Dedifferentiated amniotic fluid mesenchymal stem cell (primary cell): ENCODE measurements at regions not wholly inside any gene's neighbourhood (a gene's known extent, or its start where the extent isn't known, plus 50 kb on each side); places are given as distances from the start of the nearest gene placed in this dataset.
A peak's percentile ranks its signal among the peaks of the same experiment; 100 is the strongest.

Experiments used
- DNase-seq: peaks from one replicate; pipeline ENCODE4 v3.0.0-alpha.2; 2016; ENCODE audit errors: extremely low spot score

DNA sequence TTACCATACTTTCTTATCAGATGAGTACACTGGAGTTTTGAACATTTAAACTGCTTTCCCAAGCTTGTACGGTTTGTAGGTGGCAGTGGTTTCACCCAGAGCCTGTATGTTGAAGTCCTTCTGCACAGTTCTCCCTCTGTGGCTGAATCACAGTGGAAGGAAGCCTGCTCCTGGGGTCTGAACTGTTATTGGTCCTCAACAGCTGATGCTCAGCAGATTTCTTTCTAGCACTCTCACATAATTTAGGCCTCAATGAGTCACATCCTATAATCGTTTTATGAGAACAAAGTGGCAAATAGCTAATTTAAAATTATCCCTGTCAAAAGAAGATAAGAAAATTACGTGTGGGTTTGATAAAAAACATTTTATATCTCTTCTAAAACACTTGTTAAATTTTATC lies 229.7 kb downstream of the TLE4 start:
- DNase-seq, result no peak

DNA sequence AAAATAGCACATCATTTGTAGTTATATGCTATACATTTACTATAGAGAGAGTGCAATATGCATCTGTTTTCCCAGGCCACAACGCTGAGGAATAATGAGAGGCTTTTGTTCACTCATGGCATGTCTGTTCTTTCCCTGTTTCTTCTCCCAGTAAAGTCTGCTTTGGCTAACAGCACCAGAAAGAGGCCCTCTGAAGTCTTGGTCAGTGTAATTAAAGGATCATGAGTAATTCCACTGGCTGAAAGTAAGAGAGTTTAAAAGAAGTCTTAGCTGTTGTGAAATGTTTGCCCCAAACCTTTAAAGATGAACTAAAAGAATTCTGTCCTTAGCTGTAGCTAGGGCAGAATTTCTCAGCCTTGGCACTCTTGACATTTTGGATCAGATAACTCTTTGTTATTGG lies 228.8 kb downstream of the TLE4 start:
- peak; percentile 50 for DNase-seq

DNA sequence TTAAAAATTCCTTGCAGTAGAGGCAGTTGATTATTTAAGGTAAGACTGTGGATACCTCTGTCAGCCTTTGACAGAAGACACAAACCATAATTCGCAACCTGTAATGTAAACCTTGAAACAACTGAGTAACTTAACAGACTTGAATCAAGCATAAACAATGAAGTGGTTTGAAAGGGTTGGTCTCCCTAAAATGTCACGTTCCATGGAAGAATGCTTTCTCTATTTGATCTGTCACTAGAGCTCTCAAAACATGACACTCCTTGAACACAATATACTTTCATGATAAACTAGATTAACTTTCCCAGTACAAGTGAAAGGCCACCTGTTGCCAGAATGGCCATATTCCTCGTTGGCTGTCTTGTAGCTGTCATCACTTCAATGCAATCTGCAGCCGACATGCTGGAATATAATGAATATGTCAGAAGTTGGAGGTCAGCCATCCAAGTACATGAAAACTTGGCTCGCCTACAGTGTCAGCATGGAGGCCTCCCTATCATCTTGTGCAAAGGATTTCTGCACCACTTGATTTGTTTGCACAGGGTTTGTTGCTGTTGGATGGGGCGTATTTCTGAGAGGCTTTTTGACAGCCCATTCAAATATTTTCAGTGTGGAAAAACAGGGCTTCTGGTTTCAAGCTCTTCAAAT lies 228.0 kb downstream of the TLE4 start:
- no peak for DNase-seq

DNA sequence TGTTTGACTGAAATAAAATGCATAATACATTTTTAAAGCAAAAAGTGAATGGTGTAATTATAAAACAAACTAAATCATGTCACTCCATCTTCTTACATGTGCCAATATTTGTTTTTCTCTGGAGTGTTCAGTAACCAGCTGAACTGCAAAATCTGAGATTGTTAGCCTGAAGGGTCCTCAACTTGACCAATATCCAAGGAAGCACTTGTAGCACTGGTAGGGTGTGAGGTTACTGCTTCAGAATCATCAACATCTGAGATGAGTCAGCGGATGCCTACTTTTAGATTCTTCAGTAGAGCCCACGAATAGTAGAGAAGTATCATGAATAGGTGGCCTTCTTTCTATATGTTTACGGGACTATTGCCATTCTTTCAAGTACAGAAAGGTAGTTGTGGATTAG lies 226.7 kb downstream of the TLE4 start:
- DNase-seq, result no peak

DNA sequence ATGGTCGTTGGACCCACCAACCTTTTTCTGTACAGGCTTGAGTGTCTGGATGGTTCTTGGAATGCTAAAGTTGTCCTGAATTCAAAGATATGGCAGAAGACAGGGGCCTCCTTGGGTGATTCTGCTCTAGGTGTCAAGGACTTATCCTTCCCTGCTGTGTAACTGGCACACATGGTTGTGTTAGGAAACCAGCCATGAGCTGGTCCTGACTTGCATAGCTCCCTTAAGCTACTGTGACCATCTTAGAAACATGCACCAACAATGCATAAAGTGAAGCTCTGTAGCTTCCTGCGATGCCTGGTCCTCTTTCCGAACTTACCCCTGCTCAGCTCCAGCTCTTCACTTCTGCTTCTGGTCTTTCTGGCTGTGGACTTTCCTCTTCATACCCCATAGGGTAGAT lies 224.6 kb downstream of the TLE4 start:
- no peak for DNase-seq

DNA sequence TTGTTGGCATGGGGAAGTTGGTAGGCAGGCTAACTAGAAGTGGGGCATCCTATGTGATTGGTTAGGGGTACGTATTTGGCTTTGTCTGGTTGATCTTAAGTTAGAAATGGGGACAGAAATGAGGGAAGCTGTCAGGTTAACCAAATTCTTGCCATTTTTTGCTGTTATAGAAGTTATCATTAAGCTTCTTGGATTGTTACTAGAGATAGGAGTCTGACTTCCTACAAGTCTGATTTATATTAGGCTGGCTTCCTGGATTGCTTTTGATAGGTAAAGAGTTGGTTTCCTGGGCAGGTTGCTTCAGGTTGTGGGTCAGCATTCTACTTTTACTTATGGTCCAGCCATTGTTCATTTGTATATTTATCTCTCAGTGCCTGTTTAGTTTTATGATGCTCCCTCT lies 216.9 kb downstream of the TLE4 start:
- DNase-seq, result no peak

GRCh38 chr9:79781263-79781662 lies 209.5 kb downstream of the TLE4 start:
- DNase-seq, result no peak

GRCh38 chr9:79780559-79780958 lies 208.8 kb downstream of the TLE4 start:
- DNase-seq, result no peak

DNA sequence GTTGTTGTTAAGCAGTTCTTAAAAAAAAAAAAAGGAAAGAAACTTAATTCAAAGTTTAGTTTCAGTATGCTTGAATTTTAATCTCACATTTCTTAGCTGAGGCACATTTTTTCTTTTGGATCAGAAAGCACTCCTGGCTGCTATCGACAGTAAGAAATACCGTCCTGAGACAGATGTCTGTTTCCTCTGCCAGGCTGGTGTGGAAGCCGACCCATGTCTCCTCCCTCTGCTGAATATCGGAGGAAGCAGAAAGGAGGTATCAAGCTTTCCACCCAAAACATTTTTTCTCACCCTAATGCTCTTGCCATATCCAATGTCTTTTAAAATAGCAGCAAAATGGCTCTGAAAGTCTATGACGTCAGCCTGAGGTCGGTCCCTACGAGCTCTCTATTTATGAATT lies 208.1 kb downstream of the TLE4 start:
- DNase-seq, result no peak

- DNase-seq, result no peak
These were observed 206.8 kb downstream of the TLE4 start for GRCh38 chr9:79778581-79778980.

- DNase-seq, result no peak
These were observed 204.8 kb downstream of the TLE4 start for GRCh38 chr9:79776581-79776980.
